OCI-LY1 (cell line): ENCODE measurements at regions not wholly inside any gene's neighbourhood (a gene's known extent, or its start where the extent isn't known, plus 50 kb on each side); places are given as distances from the start of the nearest gene placed in this dataset.

Experiments used
- H2AFZ ChIP-seq: fragments of 200-600 bp; sonication (generic), shearing (Covaris generic); 2 replicates; pipeline ENCODE4 v1.6.0; 2014; ENCODE audit warnings: antibody characterized with exemption, mild to moderate bottlenecking, low read length
- H3F3A ChIP-seq: fragments of 200-600 bp; sonication (generic), shearing (Covaris generic); 2 replicates; pipeline ENCODE4 v1.6.0; 2014; ENCODE audit warnings: mild to moderate bottlenecking, antibody characterized with exemption, low read length, moderate library complexity; ENCODE audit not compliant: insufficient read depth
- H3K27ac ChIP-seq: fragments of 200-600 bp; sonication (generic); 2 replicates; pipeline ENCODE4 v1.5.1; 2014; ENCODE audit warnings: low read length, mixed run types, mild to moderate bottlenecking, low read depth; ENCODE audit not compliant: poor library complexity, severe bottlenecking
- H3K27me3 ChIP-seq: fragments of 200-600 bp; sonication (generic); 2 replicates; pipeline ENCODE4 v1.6.0; 2014; ENCODE audit warnings: antibody characterized with exemption, mild to moderate bottlenecking, low read length, moderate library complexity; ENCODE audit not compliant: insufficient read depth
- H3K36me3 ChIP-seq: fragments of 200-600 bp; sonication (generic); 2 replicates; pipeline ENCODE4 v1.6.1; 2014; ENCODE audit warnings: mild to moderate bottlenecking, antibody characterized with exemption, low read length, moderate library complexity, mixed read lengths; ENCODE audit not compliant: insufficient read depth
- H3K4me1 ChIP-seq: fragments of 200-600 bp; sonication (generic); 2 replicates; pipeline ENCODE4 v1.5.1; 2014; ENCODE audit warnings: mild to moderate bottlenecking, low read length, moderate library complexity; ENCODE audit not compliant: insufficient read depth, severe bottlenecking
- H3K4me2 ChIP-seq: fragments of 200-600 bp; sonication (generic), shearing (Covaris generic); 2 replicates; pipeline ENCODE4 v1.6.1; 2014; ENCODE audit warnings: low read length
- H3K4me3 ChIP-seq: fragments of 200-600 bp; sonication (generic); 2 replicates; pipeline ENCODE4 v1.5.1; 2014; ENCODE audit warnings: low read length, low read depth, mild to moderate bottlenecking, mixed read lengths; ENCODE audit not compliant: poor library complexity, severe bottlenecking
- H3K79me2 ChIP-seq: fragments of 200-600 bp; shearing (Covaris generic); 2 replicates; pipeline ENCODE4 v1.6.1; 2016; ENCODE audit warnings: mixed run types, low read length, mixed read lengths; ENCODE audit not compliant: insufficient read depth
- H3K9ac ChIP-seq: fragments of 200-600 bp; sonication (generic), shearing (Covaris generic); 2 replicates; pipeline ENCODE4 v1.6.1; 2014; ENCODE audit warnings: mild to moderate bottlenecking, low read length, mixed read lengths
- H3K9me2 ChIP-seq: fragments of 200-600 bp; sonication (generic), shearing (Covaris generic); 2 replicates; pipeline ENCODE4 v1.6.1; 2014; ENCODE audit warnings: low read depth, mild to moderate bottlenecking, low read length, mixed read lengths
- H3K9me3 ChIP-seq: fragments of 200-600 bp; shearing (Covaris generic); 2 replicates; pipeline ENCODE4 v1.6.1; 2014; ENCODE audit warnings: low read length, mixed read lengths
- H4K20me1 ChIP-seq: fragments of 200-600 bp; sonication (generic), shearing (Covaris generic); 2 replicates; pipeline ENCODE4 v1.6.0; 2016; ENCODE audit warnings: mild to moderate bottlenecking, low read length; ENCODE audit not compliant: insufficient read depth
- CTCF ChIP-seq: fragments of 200-600 bp; sonication (generic), shearing (Covaris generic); IDR thresholded peaks from 2 replicates; pipeline ENCODE4 v1.5.1; 2017; ENCODE audit warnings: mild to moderate bottlenecking, antibody characterized with exemption, low read length, moderate library complexity, mixed read lengths
- EZH2 ChIP-seq: fragments of 200-600 bp; sonication (generic), shearing (Covaris generic); IDR thresholded peaks from 2 replicates; pipeline ENCODE4 v1.8.0; 2017; ENCODE audit warnings: borderline replicate concordance, mixed run types, mild to moderate bottlenecking, antibody characterized with exemption, low read length, moderate library complexity, mixed read lengths

DNA sequence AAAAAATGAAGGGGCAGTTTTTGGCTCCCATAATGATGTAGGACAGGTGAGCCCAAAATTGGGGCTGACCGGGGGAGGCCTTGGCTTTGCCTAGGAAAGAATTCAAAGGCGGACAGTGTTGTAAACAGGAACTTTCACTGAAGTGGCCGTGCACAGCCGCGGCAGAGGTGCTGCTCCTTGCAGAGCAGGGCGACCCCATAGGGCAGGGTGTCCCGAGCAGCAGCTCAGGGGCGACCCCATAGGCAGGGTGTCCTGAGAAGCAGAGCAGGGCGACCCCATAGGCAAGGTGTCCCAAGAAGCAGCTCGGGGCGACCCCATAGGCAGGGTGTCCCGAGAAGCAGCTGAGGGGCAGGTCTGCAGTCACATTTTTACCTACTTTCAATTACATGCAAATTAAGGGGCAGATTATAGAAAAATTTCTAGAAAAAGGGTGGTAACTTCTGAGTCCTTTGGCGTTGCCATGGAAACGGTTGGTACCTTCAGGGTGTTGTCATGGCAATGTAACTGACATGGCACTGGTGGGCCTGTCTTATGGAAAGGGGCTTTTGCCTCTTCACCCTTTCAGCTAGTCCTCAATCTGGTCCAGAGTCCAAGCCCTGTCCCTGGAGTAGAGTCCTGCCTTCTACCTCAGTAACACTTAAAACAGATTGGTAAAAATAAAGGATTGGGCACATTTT lies 134.5 kb downstream of the FBXO15 start:
- Histone ChIP-seq H3K4me1 (no peaks in the 10 kb centered on the region), H3K9me3 (no peaks in the 10 kb centered on the region), H3K27me3 (no peaks in the 10 kb centered on the region), H3K4me2 (no peak overlapping the region), H3K36me3 (no peaks in the 10 kb centered on the region), H4K20me1 (no peaks in the 10 kb centered on the region), H2AFZ (no peak overlapping the region), H3K9me2 (no peaks in the 10 kb centered on the region), H3K79me2 (no peaks in the 10 kb centered on the region), H3K27ac (no peak overlapping the region), H3F3A (no peaks in the 10 kb centered on the region), H3K9ac (no peak overlapping the region), H3K4me3 (no peak overlapping the region)
- no peak for TF ChIP-seq EZH2
- no peak for TF ChIP-seq CTCF

DNA sequence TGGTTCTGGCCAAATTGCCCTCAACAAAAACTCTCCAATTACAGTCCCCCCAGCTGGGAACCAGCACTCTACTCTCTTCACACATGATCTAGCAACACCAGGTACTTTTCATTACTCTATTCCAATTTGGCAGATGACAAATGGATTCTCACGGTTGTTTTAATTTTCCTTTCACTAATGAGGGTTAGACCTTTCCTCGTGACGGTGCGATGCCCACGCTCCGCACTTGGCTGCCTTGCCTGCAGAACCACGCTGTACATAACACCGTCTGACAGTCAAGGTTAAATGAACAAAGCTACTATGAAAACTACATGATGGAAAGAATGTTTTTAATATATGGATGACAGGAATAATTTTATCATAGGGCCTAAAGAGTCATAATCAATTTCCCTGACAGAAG lies 141.5 kb downstream of the FBXO15 start:
- H3K27me3 ChIP-seq: no peaks in the 10 kb centered on the region
- no peaks in the 10 kb centered on the region for H3K9me2 ChIP-seq
- TF ChIP-seq CTCF: no peak
- TF ChIP-seq EZH2: no peak
- no peak overlapping the region for H2AFZ ChIP-seq
- H3K4me1 ChIP-seq: no peaks in the 10 kb centered on the region
- no peaks in the 10 kb centered on the region for H3F3A ChIP-seq
- no peaks in the 10 kb centered on the region for H3K9me3 ChIP-seq
- H3K36me3 ChIP-seq: no peaks in the 10 kb centered on the region
- H3K4me3 ChIP-seq: no peak overlapping the region
- no peaks in the 10 kb centered on the region for H3K79me2 ChIP-seq
- no peak overlapping the region for H3K4me2 ChIP-seq
- no peaks in the 10 kb centered on the region for H4K20me1 ChIP-seq
- H3K9ac ChIP-seq: no peak overlapping the region
- H3K27ac ChIP-seq: no peak overlapping the region

GRCh38 chr18:74005320-74006109 lies 142.1 kb downstream of the FBXO15 start:
- Histone ChIP-seq H3K27ac (no peak overlapping the region), H3K27me3 (no peaks in the 10 kb centered on the region), H4K20me1 (no peaks in the 10 kb centered on the region), H3K9me2 (no peaks in the 10 kb centered on the region), H3K9me3 (no peaks in the 10 kb centered on the region), H3K4me1 (no peaks in the 10 kb centered on the region), H3F3A (no peaks in the 10 kb centered on the region), H3K4me3 (no peak overlapping the region), H3K36me3 (no peaks in the 10 kb centered on the region), H3K79me2 (no peaks in the 10 kb centered on the region), H3K4me2 (no peak overlapping the region), H3K9ac (no peak overlapping the region), H2AFZ (no peak overlapping the region)
- TF ChIP-seq EZH2 (no peak), CTCF (no peak)
